Fibroblast of lung (primary cell): ENCODE measurements at regions not wholly inside any gene's neighbourhood (a gene's known extent, or its start where the extent isn't known, plus 50 kb on each side); places are given as distances from the start of the nearest gene placed in this dataset.

Experiments
- DNase-seq, 2 donors: peaks; one replicate each; pipeline versions ENCODE4 v3.0.0 to v3.0.0-alpha.2; 2010; ENCODE audit warnings: low read depth in 2 of 2
- H2AFZ ChIP-seq: 2 replicates; pipeline ENCODE4 v1.5.1; 2012; ENCODE audit warnings: low read length, control low read depth, inconsistent platforms
- H3K27ac ChIP-seq: 2 replicates; pipeline ENCODE4 v1.5.1; 2011; ENCODE audit warnings: low read length, control low read depth; ENCODE audit not compliant: insufficient read depth
- H3K27me3 ChIP-seq: 2 replicates; pipeline ENCODE4 v1.5.1; 2011; ENCODE audit warnings: mild to moderate bottlenecking, low read length; ENCODE audit not compliant: control insufficient read depth, insufficient read depth
- H3K36me3 ChIP-seq: 2 replicates; pipeline ENCODE4 v1.5.1; 2011; ENCODE audit warnings: low read length; ENCODE audit not compliant: control insufficient read depth, insufficient read depth
- H3K4me1 ChIP-seq: 2 replicates; pipeline ENCODE4 v1.5.1; 2011; ENCODE audit warnings: low read length; ENCODE audit not compliant: control insufficient read depth, insufficient read depth; ENCODE audit errors: extremely low read depth
- H3K4me2 ChIP-seq: 2 replicates; pipeline ENCODE4 v1.5.1; 2011; ENCODE audit warnings: low read length, control low read depth; ENCODE audit not compliant: insufficient read depth; ENCODE audit errors: extremely low read depth
- H3K4me3 ChIP-seq, 4 experiments: fragments of 200-600 bp in 1 of 4; sonication (generic) in 1 of 4; replicated peaks in 1 of 4; 2 replicates each; pipeline ENCODE4 v1.5.1; 2011 to 2016; ENCODE audit warnings: low read length in 4 of 4, low read depth in 3 of 4, mild to moderate bottlenecking in 3 of 4, control low read depth in 2 of 4, inconsistent platforms in 1 of 4, mixed read lengths in 1 of 4; ENCODE audit not compliant: insufficient read depth in 1 of 4; ENCODE audit errors: control extremely low read depth in 1 of 4
- H3K79me2 ChIP-seq: 2 replicates; pipeline ENCODE4 v1.5.1; 2012; ENCODE audit warnings: mild to moderate bottlenecking, low read length, inconsistent platforms; ENCODE audit not compliant: control insufficient read depth, insufficient read depth
- H3K9ac ChIP-seq: 2 replicates; pipeline ENCODE4 v1.5.1; 2011; ENCODE audit warnings: mild to moderate bottlenecking, low read length, control low read depth; ENCODE audit not compliant: insufficient read depth
- H3K9me3 ChIP-seq: 2 replicates; pipeline ENCODE4 v1.5.1; 2012; ENCODE audit warnings: low read depth, low read length; ENCODE audit not compliant: control insufficient read depth, insufficient read depth
- H4K20me1 ChIP-seq: 2 replicates; pipeline ENCODE4 v1.5.1; 2011; ENCODE audit warnings: low read length; ENCODE audit not compliant: control insufficient read depth, insufficient read depth; ENCODE audit errors: extremely low read depth
- CTCF ChIP-seq, 2 donors: IDR thresholded peaks in 1 of 2; conservative IDR thresholded peaks in 1 of 2; 1 replicate in 1 of 2; 2 replicates in 1 of 2; pipeline ENCODE4 v1.5.1; 2011 to 2012; ENCODE audit warnings: low read length in 2 of 2, control low read depth in 1 of 2, inconsistent platforms in 1 of 2, low read depth in 1 of 2, mild to moderate bottlenecking in 1 of 2
- EZH2 ChIP-seq: IDR thresholded peaks from 2 replicates; pipeline ENCODE4 v1.5.1; 2012; ENCODE audit warnings: low read length, control low read depth, mild to moderate bottlenecking; ENCODE audit errors: missing control alignments

- Histone ChIP-seq H3K36me3 (no peaks in the 10 kb centered on the region), H3K4me2 (no peak overlapping the region), H3K27me3 (no peaks in the 10 kb centered on the region), H3K9me3 (no peaks in the 10 kb centered on the region), H3K4me3 (no peak overlapping the region), H3K27ac (no peak overlapping the region), H2AFZ (no peak overlapping the region), H3K79me2 (no peaks in the 10 kb centered on the region), H4K20me1 (no peaks in the 10 kb centered on the region), H3K9ac (no peak overlapping the region), H3K4me1 (no peaks in the 10 kb centered on the region)
- DNase-seq, result no peak
- no peak for TF ChIP-seq CTCF (conservative IDR thresholded peaks at IDR 0.05 in 1 of 2, IDR thresholded peaks at IDR 0.05 in 1 of 2; ENCODE audit: low read depth in 1 of 2, low read length in 2 of 2)
- no peak for TF ChIP-seq EZH2
Measured at GRCh38 chr7:21141476-21141875, 286.4 kb upstream of the SP4 start.

DNA sequence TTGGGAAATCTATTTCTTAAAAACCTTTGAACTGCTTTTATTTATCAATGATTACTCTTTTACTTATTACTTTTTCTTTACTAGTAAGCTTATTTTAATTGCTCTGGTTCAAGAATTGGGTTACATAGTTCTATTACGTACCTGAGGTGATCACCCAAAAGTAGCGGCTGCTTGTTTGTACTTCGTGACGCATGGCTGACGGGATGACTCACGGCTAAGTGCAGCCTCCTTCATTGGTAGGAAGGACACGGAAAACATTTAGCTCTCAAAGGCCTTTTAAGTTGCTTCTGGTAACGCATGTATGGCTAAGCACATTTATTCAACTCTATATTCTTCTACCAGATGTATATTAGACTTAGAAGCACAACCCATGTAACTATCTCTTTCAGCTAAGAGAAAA, 285.8 kb upstream of the SP4 start:
- Histone ChIP-seq H3K4me3 (no peak overlapping the region), H3K4me2 (no peak overlapping the region), H3K36me3 (no peaks in the 10 kb centered on the region), H4K20me1 (no peaks in the 10 kb centered on the region), H3K4me1 (no peaks in the 10 kb centered on the region), H3K79me2 (no peaks in the 10 kb centered on the region), H3K9me3 (no peaks in the 10 kb centered on the region), H3K9ac (no peak overlapping the region), H3K27me3 (no peaks in the 10 kb centered on the region), H2AFZ (no peak overlapping the region), H3K27ac (no peak overlapping the region)
- DNase-seq, result no peak
- TF ChIP-seq EZH2, result no peak
- no peak for TF ChIP-seq CTCF (conservative IDR thresholded peaks at IDR 0.05 in 1 of 2, IDR thresholded peaks at IDR 0.05 in 1 of 2; ENCODE audit: low read depth in 1 of 2, low read length in 2 of 2)

GRCh38 chr7:21146642-21147423, 281.1 kb upstream of the SP4 start:
- Histone ChIP-seq H3K4me1 (no peaks in the 10 kb centered on the region), H3K27me3 (no peaks in the 10 kb centered on the region), H3K4me3 (no peak overlapping the region), H3K9ac (no peak overlapping the region), H3K36me3 (no peaks in the 10 kb centered on the region), H3K79me2 (no peaks in the 10 kb centered on the region), H4K20me1 (no peaks in the 10 kb centered on the region), H3K9me3 (no peaks in the 10 kb centered on the region), H3K4me2 (no peak overlapping the region), H2AFZ (no peak overlapping the region), H3K27ac (no peak overlapping the region)
- no peak for TF ChIP-seq EZH2
- TF ChIP-seq CTCF (conservative IDR thresholded peaks at IDR 0.05 in 1 of 2, IDR thresholded peaks at IDR 0.05 in 1 of 2; ENCODE audit: low read depth in 1 of 2, low read length in 2 of 2), result no peak
- no peak for DNase-seq
